ENCODE measurements at regions not wholly inside any gene's neighbourhood (a gene's known extent, or its start where the extent isn't known, plus 50 kb on each side); places are given as distances from the start of the nearest gene placed in this dataset.

- TF ChIP-seq, protein P1, sequence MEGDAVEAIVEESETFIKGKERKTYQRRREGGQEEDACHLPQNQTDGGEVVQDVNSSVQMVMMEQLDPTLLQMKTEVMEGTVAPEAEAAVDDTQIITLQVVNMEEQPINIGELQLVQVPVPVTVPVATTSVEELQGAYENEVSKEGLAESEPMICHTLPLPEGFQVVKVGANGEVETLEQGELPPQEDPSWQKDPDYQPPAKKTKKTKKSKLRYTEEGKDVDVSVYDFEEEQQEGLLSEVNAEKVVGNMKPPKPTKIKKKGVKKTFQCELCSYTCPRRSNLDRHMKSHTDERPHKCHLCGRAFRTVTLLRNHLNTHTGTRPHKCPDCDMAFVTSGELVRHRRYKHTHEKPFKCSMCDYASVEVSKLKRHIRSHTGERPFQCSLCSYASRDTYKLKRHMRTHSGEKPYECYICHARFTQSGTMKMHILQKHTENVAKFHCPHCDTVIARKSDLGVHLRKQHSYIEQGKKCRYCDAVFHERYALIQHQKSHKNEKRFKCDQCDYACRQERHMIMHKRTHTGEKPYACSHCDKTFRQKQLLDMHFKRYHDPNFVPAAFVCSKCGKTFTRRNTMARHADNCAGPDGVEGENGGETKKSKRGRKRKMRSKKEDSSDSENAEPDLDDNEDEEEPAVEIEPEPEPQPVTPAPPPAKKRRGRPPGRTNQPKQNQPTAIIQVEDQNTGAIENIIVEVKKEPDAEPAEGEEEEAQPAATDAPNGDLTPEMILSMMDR (conservative IDR thresholded peaks at IDR 0.05): no peak
- no peak for TF ChIP-seq EZH2 (IDR thresholded peaks at IDR 0.05; ENCODE audit: low read depth)
Measured at GRCh38 chr16:86029131-86029741, 130.3 kb downstream of the IRF8 start.

Data from PC-9 (cell line).